SK-N-SH (cell line): ENCODE measurements at regions not wholly inside any gene's neighbourhood (a gene's known extent, or its start where the extent isn't known, plus 50 kb on each side); places are given as distances from the start of the nearest gene placed in this dataset.

Experiments used
- CTCF ChIA-PET: fragments of 300-600, 350-600 bp; formaldehyde crosslinking; extraction: SDS; loops from one replicate; lab custom pipeline; 2021; lab: Yijun Ruan, JAX
- POLR2A ChIA-PET: fragments of 350-600 bp; sonication (Branson Sonifier 250); formaldehyde crosslinking; extraction: SDS; loops from one replicate; lab custom pipeline; 2020; ENCODE audit warnings: antibody characterized with exemption, inconsistent platforms; lab: Yijun Ruan, JAX
- DNase-seq: peaks from one replicate; pipeline ENCODE4 v3.0.0; 2012
- H2AFZ ChIP-seq: fragments of 200-600 bp; sonication (generic); 2 replicates; pipeline ENCODE4 v1.8.1; 2016; ENCODE audit warnings: antibody characterized with exemption, mild to moderate bottlenecking, low read depth
- H3F3A ChIP-seq: fragments of 200-600 bp; sonication (generic); replicated peaks from 2 replicates; pipeline ENCODE3; 2016; ENCODE audit warnings: antibody characterized with exemption, mild to moderate bottlenecking; ENCODE audit not compliant: insufficient read depth
- H3K27ac ChIP-seq, 2 experiments: fragments of 200-500 bp in 1 of 2; fragments of 200-600 bp in 1 of 2; sonication (Bioruptor generic) in 1 of 2; sonication (generic), shearing (Covaris generic) in 1 of 2; 2 replicates each; pipeline versions ENCODE4 v1.5.1 to v1.6.1; 2014 to 2016; ENCODE audit warnings: low read depth in 2 of 2, inconsistent platforms in 1 of 2, low read length in 1 of 2, mild to moderate bottlenecking in 1 of 2, mixed read lengths in 1 of 2
- H3K27me3 ChIP-seq: fragments of 200-600 bp; sonication (generic), shearing (Covaris generic); 2 replicates; pipeline ENCODE4 v1.6.1; 2016; ENCODE audit warnings: mixed run types; ENCODE audit not compliant: insufficient read depth
- H3K36me3 ChIP-seq, 2 experiments: fragments of 200-500 bp in 1 of 2; fragments of 200-600 bp in 1 of 2; sonication (Bioruptor generic) in 1 of 2; sonication (generic) in 1 of 2; replicated peaks in 1 of 2; 2 replicates each; pipeline versions ENCODE3 to v1.5.1; 2014 to 2016; ENCODE audit warnings: low read length in 1 of 2, mild to moderate bottlenecking in 1 of 2; ENCODE audit not compliant: insufficient read depth in 2 of 2, control insufficient read depth in 1 of 2
- H3K4me1 ChIP-seq, 2 experiments: fragments of 200-500 bp in 1 of 2; fragments of 200-600 bp in 1 of 2; sonication (Bioruptor generic) in 1 of 2; sonication (generic), shearing (Covaris generic) in 1 of 2; 2 replicates each; pipeline versions ENCODE4 v1.5.1 to v1.6.1; 2014 to 2016; ENCODE audit warnings: low read depth in 1 of 2, low read length in 1 of 2, mixed run types in 1 of 2; ENCODE audit not compliant: insufficient read depth in 2 of 2, control insufficient read depth in 1 of 2
- H3K4me2 ChIP-seq: fragments of 200-600 bp; sonication (generic), shearing (Covaris generic); 2 replicates; pipeline ENCODE4 v1.6.1; 2017; ENCODE audit warnings: mixed run types
- H3K4me3 ChIP-seq, 2 experiments: fragments of 200-500 bp in 1 of 2; fragments of 200-600 bp in 1 of 2; sonication (Bioruptor generic) in 1 of 2; sonication (generic), shearing (Covaris generic) in 1 of 2; 2 replicates each; pipeline versions ENCODE4 v1.5.1 to v1.8.1; 2014 to 2016; ENCODE audit warnings: low read depth in 2 of 2, inconsistent platforms in 1 of 2, low read length in 1 of 2, mild to moderate bottlenecking in 1 of 2, mixed read lengths in 1 of 2, moderate library complexity in 1 of 2
- H3K79me2 ChIP-seq: fragments of 200-600 bp; sonication (generic); 2 replicates; pipeline ENCODE4 v1.8.1; 2017; ENCODE audit warnings: mild to moderate bottlenecking; ENCODE audit not compliant: insufficient read depth
- H3K9ac ChIP-seq: fragments of 200-600 bp; sonication (generic); 2 replicates; pipeline ENCODE4 v1.6.1; 2017; ENCODE audit warnings: mixed run types
- H3K9me2 ChIP-seq: fragments of 200-600 bp; sonication (generic); 2 replicates; pipeline ENCODE4 v1.6.1; 2017; ENCODE audit warnings: mixed run types
- H3K9me3 ChIP-seq: fragments of 200-600 bp; sonication (generic); 2 replicates; pipeline ENCODE4 v1.6.1; 2017; ENCODE audit warnings: mixed run types, mild to moderate bottlenecking, moderate library complexity
- H4K20me1 ChIP-seq: fragments of 200-600 bp; sonication (generic); 2 replicates; pipeline ENCODE4 v1.6.1; 2017; ENCODE audit warnings: mild to moderate bottlenecking, mixed run types; ENCODE audit not compliant: insufficient read depth
- CHD2 ChIP-seq: fragments of 150-350 bp; IDR thresholded peaks from 2 replicates; pipeline ENCODE4 v1.6.1; 2018; ENCODE audit warnings: low read length; ENCODE audit not compliant: partially characterized antibody
- CTCF ChIP-seq: fragments of 200-600 bp; sonication (generic); IDR thresholded peaks from 2 replicates; pipeline ENCODE4 v1.6.1; 2017; ENCODE audit warnings: antibody characterized with exemption, mild to moderate bottlenecking, moderate library complexity
- EZH2phosphoT487 ChIP-seq: fragments of 200-600 bp; sonication (generic); IDR thresholded peaks from 2 replicates; pipeline ENCODE4 v1.6.1; 2017; ENCODE audit warnings: low read depth, mixed run types, mild to moderate bottlenecking, antibody characterized with exemption, moderate library complexity, borderline replicate concordance
- FOSL2 ChIP-seq: IDR thresholded peaks from 2 replicates; pipeline ENCODE4 v1.4.0; 2012; ENCODE audit warnings: low read depth, mild to moderate bottlenecking, moderate library complexity, borderline replicate concordance
- FOXM1 ChIP-seq: IDR thresholded peaks from 2 replicates; pipeline ENCODE4 v1.4.0; 2012; ENCODE audit warnings: low read depth, mild to moderate bottlenecking
- NRF1 ChIP-seq: IDR thresholded peaks from 2 replicates; pipeline ENCODE4 v1.6.1; 2012; ENCODE audit warnings: low read depth, mild to moderate bottlenecking, low read length
- PBX3 ChIP-seq: IDR thresholded peaks from 2 replicates; pipeline ENCODE4; 2012
- RXRA ChIP-seq: IDR thresholded peaks from 2 replicates; pipeline ENCODE4 v1.4.0; 2012; ENCODE audit warnings: low read depth, mild to moderate bottlenecking, borderline replicate concordance
- TAF1 ChIP-seq: IDR thresholded peaks from 2 replicates; pipeline ENCODE4 v1.6.1; 2012; ENCODE audit warnings: low read depth, mild to moderate bottlenecking, low read length, moderate library complexity, borderline replicate concordance
- USF1 ChIP-seq: IDR thresholded peaks from 2 replicates; pipeline ENCODE4 v1.4.0; 2012; ENCODE audit warnings: low read depth, borderline replicate concordance
- YY1 ChIP-seq: IDR thresholded peaks from 2 replicates; pipeline ENCODE4 v1.4.0; 2012; ENCODE audit warnings: low read depth, mild to moderate bottlenecking
- WGBS: methylation state at CpG from one replicate; pipeline ENCODE4 v1.1.6; 2017; ENCODE audit warnings: low lambda C conversion rate; 5-methylcytosine and 5-hydroxymethylcytosine counted together
- TF ChIP-seq, protein P1 (sequence below): IDR thresholded peaks from 2 replicates; pipeline ENCODE4 v1.6.1; 2012; ENCODE audit warnings: mild to moderate bottlenecking, low read depth, low read length, moderate library complexity
- TF ChIP-seq, protein P2 (sequence below): fragments of 150-350 bp; IDR thresholded peaks from 2 replicates; pipeline ENCODE4 v1.6.1; 2017; ENCODE audit warnings: antibody characterized with exemption, low read length, low read depth, borderline replicate concordance
- TF ChIP-seq, protein P3 (sequence below): IDR thresholded peaks from 2 replicates; pipeline ENCODE4 v1.4.0; 2012; ENCODE audit warnings: low read depth, borderline replicate concordance

- Histone ChIP-seq H3K9ac (no peak overlapping the region), H3F3A (no peaks in the 10 kb centered on the region), H4K20me1 (no peaks in the 10 kb centered on the region), H3K4me2 (no peak overlapping the region), H3K4me3 (no peak overlapping the region), H3K79me2 (no peaks in the 10 kb centered on the region), H3K4me1 (peaks cover 0 to 25% of the 10 kb centered on the region in 2 experiments; a peak in 1 of 4 replicates), H3K36me3 (no peaks in the 10 kb centered on the region), H3K9me2 (no peaks in the 10 kb centered on the region), H3K27me3 (no peaks in the 10 kb centered on the region), H3K27ac (peak overlapping the region in 1 of 2 experiments; percentile 92; a peak in 2 of 4 replicates), H2AFZ (no peak overlapping the region), H3K9me3 (no peaks in the 10 kb centered on the region)
- POLR2A ChIA-PET = interaction anchor here (0.8 to 1.8 kb wide), 2 partner anchors 8 to 16 kb away, joined by 3 to 15 read pairs; no protein-coding TSS in a partner anchor
- no peak for DNase-seq
- WGBS = 18% methylated on average over 6 of the region's 11 CpGs
- TF ChIP-seq EZH2phosphoT487 = no peak
- TF ChIP-seq FOSL2 = no peak
- no peak for TF ChIP-seq CHD2
- TF ChIP-seq, protein P1, sequence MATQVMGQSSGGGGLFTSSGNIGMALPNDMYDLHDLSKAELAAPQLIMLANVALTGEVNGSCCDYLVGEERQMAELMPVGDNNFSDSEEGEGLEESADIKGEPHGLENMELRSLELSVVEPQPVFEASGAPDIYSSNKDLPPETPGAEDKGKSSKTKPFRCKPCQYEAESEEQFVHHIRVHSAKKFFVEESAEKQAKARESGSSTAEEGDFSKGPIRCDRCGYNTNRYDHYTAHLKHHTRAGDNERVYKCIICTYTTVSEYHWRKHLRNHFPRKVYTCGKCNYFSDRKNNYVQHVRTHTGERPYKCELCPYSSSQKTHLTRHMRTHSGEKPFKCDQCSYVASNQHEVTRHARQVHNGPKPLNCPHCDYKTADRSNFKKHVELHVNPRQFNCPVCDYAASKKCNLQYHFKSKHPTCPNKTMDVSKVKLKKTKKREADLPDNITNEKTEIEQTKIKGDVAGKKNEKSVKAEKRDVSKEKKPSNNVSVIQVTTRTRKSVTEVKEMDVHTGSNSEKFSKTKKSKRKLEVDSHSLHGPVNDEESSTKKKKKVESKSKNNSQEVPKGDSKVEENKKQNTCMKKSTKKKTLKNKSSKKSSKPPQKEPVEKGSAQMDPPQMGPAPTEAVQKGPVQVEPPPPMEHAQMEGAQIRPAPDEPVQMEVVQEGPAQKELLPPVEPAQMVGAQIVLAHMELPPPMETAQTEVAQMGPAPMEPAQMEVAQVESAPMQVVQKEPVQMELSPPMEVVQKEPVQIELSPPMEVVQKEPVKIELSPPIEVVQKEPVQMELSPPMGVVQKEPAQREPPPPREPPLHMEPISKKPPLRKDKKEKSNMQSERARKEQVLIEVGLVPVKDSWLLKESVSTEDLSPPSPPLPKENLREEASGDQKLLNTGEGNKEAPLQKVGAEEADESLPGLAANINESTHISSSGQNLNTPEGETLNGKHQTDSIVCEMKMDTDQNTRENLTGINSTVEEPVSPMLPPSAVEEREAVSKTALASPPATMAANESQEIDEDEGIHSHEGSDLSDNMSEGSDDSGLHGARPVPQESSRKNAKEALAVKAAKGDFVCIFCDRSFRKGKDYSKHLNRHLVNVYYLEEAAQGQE = no peak
- TF ChIP-seq, protein P2, sequence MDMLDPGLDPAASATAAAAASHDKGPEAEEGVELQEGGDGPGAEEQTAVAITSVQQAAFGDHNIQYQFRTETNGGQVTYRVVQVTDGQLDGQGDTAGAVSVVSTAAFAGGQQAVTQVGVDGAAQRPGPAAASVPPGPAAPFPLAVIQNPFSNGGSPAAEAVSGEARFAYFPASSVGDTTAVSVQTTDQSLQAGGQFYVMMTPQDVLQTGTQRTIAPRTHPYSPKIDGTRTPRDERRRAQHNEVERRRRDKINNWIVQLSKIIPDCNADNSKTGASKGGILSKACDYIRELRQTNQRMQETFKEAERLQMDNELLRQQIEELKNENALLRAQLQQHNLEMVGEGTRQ = no peak
- no peak for TF ChIP-seq NRF1
- TF ChIP-seq, protein P3, sequence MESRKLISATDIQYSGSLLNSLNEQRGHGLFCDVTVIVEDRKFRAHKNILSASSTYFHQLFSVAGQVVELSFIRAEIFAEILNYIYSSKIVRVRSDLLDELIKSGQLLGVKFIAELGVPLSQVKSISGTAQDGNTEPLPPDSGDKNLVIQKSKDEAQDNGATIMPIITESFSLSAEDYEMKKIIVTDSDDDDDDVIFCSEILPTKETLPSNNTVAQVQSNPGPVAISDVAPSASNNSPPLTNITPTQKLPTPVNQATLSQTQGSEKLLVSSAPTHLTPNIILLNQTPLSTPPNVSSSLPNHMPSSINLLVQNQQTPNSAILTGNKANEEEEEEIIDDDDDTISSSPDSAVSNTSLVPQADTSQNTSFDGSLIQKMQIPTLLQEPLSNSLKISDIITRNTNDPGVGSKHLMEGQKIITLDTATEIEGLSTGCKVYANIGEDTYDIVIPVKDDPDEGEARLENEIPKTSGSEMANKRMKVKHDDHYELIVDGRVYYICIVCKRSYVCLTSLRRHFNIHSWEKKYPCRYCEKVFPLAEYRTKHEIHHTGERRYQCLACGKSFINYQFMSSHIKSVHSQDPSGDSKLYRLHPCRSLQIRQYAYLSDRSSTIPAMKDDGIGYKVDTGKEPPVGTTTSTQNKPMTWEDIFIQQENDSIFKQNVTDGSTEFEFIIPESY = no peak
- no peak for TF ChIP-seq USF1
- no peak for TF ChIP-seq PBX3
- TF ChIP-seq YY1 = no peak
- no peak for TF ChIP-seq RXRA
- no peak for TF ChIP-seq FOXM1
- no peak for TF ChIP-seq CTCF
- no peak for TF ChIP-seq TAF1
- CTCF ChIA-PET = interaction anchor here (1.2 to 3.0 kb wide), 6 partner anchors 15 to 808 kb away, joined by 3 to 10 read pairs (median 6); no protein-coding TSS in a partner anchor
These were observed 527.9 kb downstream of the NPHP4 start for GRCh38 chr1:5464366-5464765.
